ENCODE measurements at regions not wholly inside any gene's neighbourhood (a gene's known extent, or its start where the extent isn't known, plus 50 kb on each side); places are given as distances from the start of the nearest gene placed in this dataset.

- Mint-ChIP-seq H3K36me3 (ENCODE audit: insufficient read depth, unreplicated experiment) (no peaks in the 10 kb centered on the region), H3K4me3 (ENCODE audit: low read depth, unreplicated experiment) (no peak overlapping the region), H3K27me3 (ENCODE audit: unreplicated experiment) (no peaks in the 10 kb centered on the region), H3K9me3 (ENCODE audit: low read depth, unreplicated experiment) (no peaks in the 10 kb centered on the region), H3K4me1 (ENCODE audit: low read depth, unreplicated experiment) (peaks cover 2% of the 10 kb centered on the region), H3K27ac (ENCODE audit: unreplicated experiment) (no peak overlapping the region)
- no peak for TF ChIP-seq CTCF (IDR thresholded peaks at IDR 0.05; ENCODE audit: unreplicated experiment)
- CTCF ChIA-PET, result interaction anchor here (0.6 to 1.1 kb wide), 2 partner anchors 16 to 1115 kb away, joined by 3 read pairs; no protein-coding TSS in a partner anchor
- DNase-seq, result no peak
- no TSS peak for BruUV-seq (replicated peaks)
- intact Hi-C loops (cut with micrococcal nuclease; ENCODE audit: unreplicated experiment), result no loop called here
These were observed 182.2 kb upstream of the DUSP10 start for GRCh38 chr1:221923929-221924598.

- CTCF ChIA-PET, result no interaction called here
- Mint-ChIP-seq H3K4me3 (ENCODE audit: low read depth, unreplicated experiment) (no peak overlapping the region), H3K36me3 (ENCODE audit: insufficient read depth, unreplicated experiment) (no peaks in the 10 kb centered on the region), H3K27me3 (ENCODE audit: unreplicated experiment) (no peaks in the 10 kb centered on the region), H3K27ac (ENCODE audit: unreplicated experiment) (no peak overlapping the region), H3K4me1 (ENCODE audit: low read depth, unreplicated experiment) (no peaks in the 10 kb centered on the region), H3K9me3 (ENCODE audit: low read depth, unreplicated experiment) (no peaks in the 10 kb centered on the region)
- intact Hi-C loops (cut with micrococcal nuclease; ENCODE audit: unreplicated experiment), result no loop called here
- BruUV-seq (replicated peaks), result no TSS peak
- DNase-seq, result no peak
- TF ChIP-seq CTCF (IDR thresholded peaks at IDR 0.05; ENCODE audit: unreplicated experiment), result no peak
These were observed 180.0 kb upstream of the DUSP10 start for GRCh38 chr1:221921936-221922335.

- no peak for DNase-seq
- no peak for TF ChIP-seq CTCF (IDR thresholded peaks at IDR 0.05; ENCODE audit: unreplicated experiment)
- Mint-ChIP-seq H3K27me3 (ENCODE audit: unreplicated experiment) (no peaks in the 10 kb centered on the region), H3K9me3 (ENCODE audit: low read depth, unreplicated experiment) (no peaks in the 10 kb centered on the region), H3K27ac (ENCODE audit: unreplicated experiment) (no peak overlapping the region), H3K36me3 (ENCODE audit: insufficient read depth, unreplicated experiment) (no peaks in the 10 kb centered on the region), H3K4me3 (ENCODE audit: low read depth, unreplicated experiment) (no peak overlapping the region), H3K4me1 (ENCODE audit: low read depth, unreplicated experiment) (peaks cover under 1% of the 10 kb centered on the region)
- no TSS peak for BruUV-seq (replicated peaks)
- intact Hi-C loops (cut with micrococcal nuclease; ENCODE audit: unreplicated experiment), result no loop called here
- CTCF ChIA-PET, result interaction anchor here (0.6 kb wide), 1 partner anchor 324 kb away, joined by 3 read pairs; no protein-coding TSS in a partner anchor
These were observed 177.9 kb upstream of the DUSP10 start for GRCh38 chr1:221919743-221920142.

- no peak overlapping the region for H3K4me3 Mint-ChIP-seq (ENCODE audit: low read depth, unreplicated experiment)
- no peak overlapping the region for H3K27ac Mint-ChIP-seq (ENCODE audit: unreplicated experiment)
- peaks cover 4% of the 10 kb centered on the region for H3K4me1 Mint-ChIP-seq (ENCODE audit: low read depth, unreplicated experiment)
- DNase-seq, result no peak
- TF ChIP-seq CTCF (IDR thresholded peaks at IDR 0.05; ENCODE audit: unreplicated experiment), result no peak
- H3K9me3 Mint-ChIP-seq (ENCODE audit: low read depth, unreplicated experiment), result no peaks in the 10 kb centered on the region
- no peaks in the 10 kb centered on the region for H3K36me3 Mint-ChIP-seq (ENCODE audit: insufficient read depth, unreplicated experiment)
- intact Hi-C loops (cut with micrococcal nuclease; ENCODE audit: unreplicated experiment), result no loop called here
- no peaks in the 10 kb centered on the region for H3K27me3 Mint-ChIP-seq (ENCODE audit: unreplicated experiment)
- BruUV-seq (replicated peaks), result no TSS peak
- CTCF ChIA-PET, result interaction anchor here (0.6 kb wide), 1 partner anchor 323 kb away, joined by 3 read pairs; no protein-coding TSS in a partner anchor
These were observed 177.5 kb upstream of the DUSP10 start for GRCh38 chr1:221919341-221919740.

All from Calu3 (cell line).